Activated CD8-positive, alpha-beta T cell treated with anti-CD3 and anti-CD28 coated beads for 36 hours (primary cell): ENCODE measurements at regions not wholly inside any gene's neighbourhood (a gene's known extent, or its start where the extent isn't known, plus 50 kb on each side); places are given as distances from the start of the nearest gene placed in this dataset.

Experiments used
- ATAC-seq: fragments of 200-7000 bp; cut with Tn5 transposase; one replicate; pipeline ENCODE4 v1.10.0; 2021; ENCODE audit warnings: mild to moderate bottlenecking, moderate library complexity
- CTCF ChIA-PET: fragments of 350-600 bp; sonication (Branson Sonifier 250); formaldehyde crosslinking; loops from one replicate; lab custom pipeline; 2021; ENCODE audit warnings: antibody characterized with exemption; lab: Charles Lee
- POLR2A ChIA-PET: fragments of 350-600 bp; sonication (Branson Sonifier 250); formaldehyde crosslinking; loops from one replicate; lab custom pipeline; 2021; ENCODE audit warnings: antibody characterized with exemption; lab: Charles Lee
- DNase-seq: peaks from one replicate; pipeline ENCODE4 v3.0.0-alpha.2; 2020
- H3K27ac Mint-ChIP-seq: one replicate; pipeline ENCODE4 v1.8.0; 2021; ENCODE audit warnings: mild to moderate bottlenecking, mixed read lengths
- H3K27me3 Mint-ChIP-seq: one replicate; pipeline ENCODE4 v1.8.0; 2021; ENCODE audit warnings: mixed read lengths
- H3K36me3 Mint-ChIP-seq: one replicate; pipeline ENCODE4 v1.8.0; 2021; ENCODE audit warnings: low read depth, mixed read lengths
- H3K4me1 Mint-ChIP-seq: one replicate; pipeline ENCODE4 v1.8.0; 2021; ENCODE audit warnings: low read depth, mixed read lengths
- H3K4me3 Mint-ChIP-seq: one replicate; pipeline ENCODE4 v1.8.0; 2021; ENCODE audit warnings: mild to moderate bottlenecking, moderate library complexity, mixed read lengths
- H3K9me3 Mint-ChIP-seq: one replicate; pipeline ENCODE4 v1.8.0; 2021; ENCODE audit warnings: mixed read lengths
- CTCF ChIP-seq: fragments of 200-600 bp; IDR thresholded peaks from one replicate; pipeline ENCODE4 v1.8.0; 2022; ENCODE audit warnings: antibody characterized with exemption, mild to moderate bottlenecking
- intact Hi-C: fragments of 100-400 bp; cut with micrococcal nuclease; formaldehyde crosslinking; loops from one replicate; pipeline ENCODE4 v1.10.0; 2022

- no peak for ATAC-seq
- Mint-ChIP-seq H3K4me3 (no peak overlapping the region), H3K4me1 (no peaks in the 10 kb centered on the region), H3K36me3 (no peaks in the 10 kb centered on the region), H3K27me3 (peaks cover 3% of the 10 kb centered on the region), H3K27ac (no peak overlapping the region), H3K9me3 (no peaks in the 10 kb centered on the region)
- TF ChIP-seq CTCF: no peak
- CTCF ChIA-PET: no interaction called here
- POLR2A ChIA-PET: no interaction called here
- DNase-seq: no peak
- intact Hi-C loops: no loop called here
These were observed 294.1 kb upstream of the TUT7 start for GRCh38 chr9:86648156-86648827.

GRCh38 chr9:86645303-86645702 is 291.1 kb upstream of the TUT7 start:
- Mint-ChIP-seq H3K27ac (no peak overlapping the region), H3K36me3 (no peaks in the 10 kb centered on the region), H3K4me3 (no peak overlapping the region), H3K9me3 (no peaks in the 10 kb centered on the region), H3K4me1 (no peaks in the 10 kb centered on the region), H3K27me3 (peaks cover 1% of the 10 kb centered on the region)
- no peak for TF ChIP-seq CTCF
- intact Hi-C loops: no loop called here
- ATAC-seq: no peak
- POLR2A ChIA-PET: no interaction called here
- no peak for DNase-seq
- CTCF ChIA-PET: no interaction called here

GRCh38 chr9:86644675-86645034 is 290.4 kb upstream of the TUT7 start:
- H3K27me3 Mint-ChIP-seq: peaks cover 1% of the 10 kb centered on the region
- ChIA-PET CTCF (no interaction called here), POLR2A (no interaction called here)
- no peak for DNase-seq
- no peak overlapping the region for H3K27ac Mint-ChIP-seq
- H3K4me3 Mint-ChIP-seq: no peak overlapping the region
- no peaks in the 10 kb centered on the region for H3K36me3 Mint-ChIP-seq
- H3K4me1 Mint-ChIP-seq: no peaks in the 10 kb centered on the region
- intact Hi-C loops: no loop called here
- no peak for ATAC-seq
- TF ChIP-seq CTCF: no peak
- no peaks in the 10 kb centered on the region for H3K9me3 Mint-ChIP-seq

GRCh38 chr9:86643946-86644674 is 289.9 kb upstream of the TUT7 start:
- ChIA-PET CTCF (no interaction called here), POLR2A (no interaction called here)
- no peak for TF ChIP-seq CTCF
- DNase-seq: no peak
- H3K27me3 Mint-ChIP-seq: peaks cover 1% of the 10 kb centered on the region
- no peak overlapping the region for H3K4me3 Mint-ChIP-seq
- H3K4me1 Mint-ChIP-seq: no peaks in the 10 kb centered on the region
- no peak for ATAC-seq
- H3K9me3 Mint-ChIP-seq: no peaks in the 10 kb centered on the region
- H3K27ac Mint-ChIP-seq: no peak overlapping the region
- H3K36me3 Mint-ChIP-seq: no peaks in the 10 kb centered on the region
- intact Hi-C loops: no loop called here

- TF ChIP-seq CTCF: no peak
These were observed 288.5 kb upstream of the TUT7 start for GRCh38 chr9:86642721-86643120.

More at GRCh38 chr9:86642721-86643120, 288.5 kb upstream of the TUT7 start:
- H3K27me3 Mint-ChIP-seq: peaks cover 1% of the 10 kb centered on the region
- no peaks in the 10 kb centered on the region for H3K9me3 Mint-ChIP-seq
- no peaks in the 10 kb centered on the region for H3K4me1 Mint-ChIP-seq
- DNase-seq: no peak
- no peaks in the 10 kb centered on the region for H3K36me3 Mint-ChIP-seq
- CTCF ChIA-PET: no interaction called here
- ATAC-seq: no peak
- no peak overlapping the region for H3K27ac Mint-ChIP-seq
- H3K4me3 Mint-ChIP-seq: no peak overlapping the region
- POLR2A ChIA-PET: no interaction called here
- intact Hi-C loops: no loop called here
